HepG2 (cell line): ENCODE measurements at regions not wholly inside any gene's neighbourhood (a gene's known extent, or its start where the extent isn't known, plus 50 kb on each side); places are given as distances from the start of the nearest gene placed in this dataset.

Experiments
- ATAC-seq: fragments of 200-7000 bp; cut with Tn5 transposase; 3 replicates; pipeline ENCODE4 v1.9.1; 2020; ENCODE audit warnings: mild to moderate bottlenecking, moderate library complexity
- BruUV-seq: library from RNA; stranded (reverse); fragments of 400-500 nt; replicated peaks from 2 replicates; lab custom pipeline; 2021; lab: Mats Ljungman, UMichigan
- CTCF ChIA-PET: fragments of 300-600 bp; formaldehyde crosslinking; extraction: SDS; loops from one replicate; lab custom pipeline; 2021; ENCODE audit warnings: low total read pairs, inconsistent platforms, low intra/inter-chr PET ratio; lab: Yijun Ruan, JAX
- POLR2A ChIA-PET: fragments of 350-600 bp; sonication (Branson Sonifier 250); formaldehyde crosslinking; loops from one replicate; lab custom pipeline; 2020; ENCODE audit warnings: antibody characterized with exemption, inconsistent platforms; lab: Yijun Ruan, JAX
- DNase-seq: peaks from one replicate; pipeline ENCODE4 v3.0.0-alpha.2; 2015; ENCODE audit warnings: low spot score
- FAIRE-seq: peaks from 3 replicates; lab custom pipeline; 2011; peaks lifted over from hg19 to GRCh38; lab: Jason Lieb, UNC
- H2AFZ ChIP-seq: one replicate; pipeline ENCODE4 v1.6.1; 2011; ENCODE audit warnings: low read length, inconsistent platforms
- H3K27ac ChIP-seq: fragments of 300-600 bp; 3 replicates; pipeline ENCODE4 v1.8.0; 2011; ENCODE audit warnings: mixed run types, mild to moderate bottlenecking, mixed read lengths, low read length, inconsistent platforms; ENCODE audit not compliant: insufficient read depth; ENCODE audit errors: extremely low read length
- H3K27me3 ChIP-seq, 2 experiments: fragments of 200-600 bp in 1 of 2; 2 replicates in 1 of 2; 3 replicates in 1 of 2; pipeline versions ENCODE4 v1.6.0 to v1.8.0; 2011; ENCODE audit warnings: low read length in 2 of 2, mild to moderate bottlenecking in 2 of 2, moderate library complexity in 2 of 2, inconsistent platforms in 1 of 2; ENCODE audit not compliant: insufficient read depth in 2 of 2, control insufficient read depth in 1 of 2
- H3K36me3 ChIP-seq, 2 experiments: fragments of 200-600 bp in 1 of 2; replicated peaks in 1 of 2; 2 replicates in 1 of 2; 3 replicates in 1 of 2; pipeline versions ENCODE4 v1.5.1 to v1.8.0; 2011; ENCODE audit warnings: low read length in 2 of 2, inconsistent platforms in 1 of 2; ENCODE audit not compliant: insufficient read depth in 2 of 2, control insufficient read depth in 1 of 2
- H3K4me1 ChIP-seq: 2 replicates; pipeline ENCODE4 v1.5.1; 2012; ENCODE audit warnings: low read length, inconsistent platforms; ENCODE audit not compliant: insufficient read depth
- H3K4me2 ChIP-seq: 2 replicates; pipeline ENCODE4 v1.6.0; 2011; ENCODE audit warnings: low read depth, low read length, inconsistent platforms
- H3K4me3 ChIP-seq, 3 experiments: fragments of 200-600 bp in 1 of 3; sonication (generic), shearing (Covaris generic) in 1 of 3; replicated peaks in 1 of 3; 2 replicates each; pipeline ENCODE4 v1.5.1; 2011 to 2016; ENCODE audit warnings: low read length in 3 of 3, inconsistent platforms in 2 of 3, low read depth in 2 of 3, mild to moderate bottlenecking in 2 of 3, control low read depth in 1 of 3, mixed read lengths in 1 of 3; ENCODE audit not compliant: insufficient read depth in 1 of 3
- H3K79me2 ChIP-seq: one replicate; pipeline ENCODE4 v1.6.1; 2011; ENCODE audit warnings: low read length, inconsistent platforms; ENCODE audit not compliant: insufficient read depth
- H3K9ac ChIP-seq: 2 replicates; pipeline ENCODE4 v1.6.0; 2011; ENCODE audit warnings: mild to moderate bottlenecking, low read depth, low read length, inconsistent platforms; ENCODE audit not compliant: insufficient read depth
- H3K9me3 ChIP-seq: 2 replicates; pipeline ENCODE4 v1.5.1; 2012; ENCODE audit warnings: mild to moderate bottlenecking, low read length
- H4K20me1 ChIP-seq: 2 replicates; pipeline ENCODE4 v1.6.0; 2011; ENCODE audit warnings: inconsistent platforms, mild to moderate bottlenecking, low read length, moderate library complexity; ENCODE audit not compliant: insufficient read depth
- DR1 ChIP-seq: sonication (generic); formaldehyde crosslinking; IDR thresholded peaks from 2 replicates; pipeline ENCODE4 v1.8.0; 2021; ENCODE audit warnings: mild to moderate bottlenecking, missing genetic modification reagents, inconsistent platforms
- MBD4 ChIP-seq: IDR thresholded peaks from 2 replicates; pipeline ENCODE4 v1.6.1; 2012; ENCODE audit warnings: low read length, inconsistent platforms, borderline replicate concordance
- POLR2A ChIP-seq, 2 experiments: IDR thresholded peaks; 2 replicates each; pipeline ENCODE4 v1.6.1; 2011; ENCODE audit warnings: low read depth in 2 of 2, low read length in 2 of 2, mild to moderate bottlenecking in 1 of 2, moderate library complexity in 1 of 2; ENCODE audit not compliant: insufficient read depth in 1 of 2
- SATB2 ChIP-seq: sonication (generic); formaldehyde crosslinking; IDR thresholded peaks from 2 replicates; pipeline ENCODE4 v1.5.0; 2020; ENCODE audit warnings: missing genetic modification reagents
- SNAI1 ChIP-seq: sonication (generic); formaldehyde crosslinking; IDR thresholded peaks from 2 replicates; pipeline ENCODE4 v1.5.0; 2020; ENCODE audit warnings: mild to moderate bottlenecking, missing genetic modification reagents, borderline replicate concordance
- TEAD2 ChIP-seq: sonication (generic); formaldehyde crosslinking; IDR thresholded peaks from 2 replicates; pipeline ENCODE4 v1.9.0; 2021; ENCODE audit warnings: missing genetic modification reagents
- ZNF292 ChIP-seq: sonication (generic); formaldehyde crosslinking; IDR thresholded peaks from 2 replicates; pipeline ENCODE4 v1.8.1; 2022; ENCODE audit warnings: mild to moderate bottlenecking, low read depth, missing genetic modification reagents, borderline replicate concordance
- ZNF431 ChIP-seq: sonication (generic); formaldehyde crosslinking; IDR thresholded peaks from 2 replicates; pipeline ENCODE4 v1.9.0; 2022; ENCODE audit warnings: missing genetic modification reagents, low read depth, mild to moderate bottlenecking, borderline replicate concordance
- ZNF883 ChIP-seq: sonication (generic); formaldehyde crosslinking; IDR thresholded peaks from 2 replicates; pipeline ENCODE4 v1.5.1; 2020; ENCODE audit warnings: mild to moderate bottlenecking, missing genetic modification reagents; ENCODE audit errors: not compliant biosample characterization
- WGBS: methylation state at CpG from one replicate; pipeline ENCODE4 v1.1.6; 2017; ENCODE audit warnings: low lambda C conversion rate; 5-methylcytosine and 5-hydroxymethylcytosine counted together
- in situ Hi-C: cut with HindIII; loops from 2 replicates; pipeline ENCODE4 v1.10.0; 2017; ENCODE audit warnings: low pct_unique_long_range_greater_than_20kb; ENCODE audit not compliant: extremely low pct_ligation_motif_present
- intact Hi-C: fragments of 100-400 bp; cut with micrococcal nuclease; formaldehyde crosslinking; loops from one replicate; pipeline ENCODE4 v1.10.0; 2022; ENCODE audit not compliant: unreplicated experiment
- TF ChIP-seq, protein P1 (sequence below): sonication (generic); formaldehyde crosslinking; IDR thresholded peaks from 2 replicates; pipeline ENCODE4 v1.4.0; 2020; ENCODE audit warnings: mild to moderate bottlenecking, missing genetic modification reagents
- TF ChIP-seq, protein P2 (sequence below): sonication (generic); formaldehyde crosslinking; IDR thresholded peaks from 2 replicates; pipeline ENCODE4 v1.9.0; 2021; ENCODE audit warnings: mild to moderate bottlenecking, missing genetic modification reagents

DNA sequence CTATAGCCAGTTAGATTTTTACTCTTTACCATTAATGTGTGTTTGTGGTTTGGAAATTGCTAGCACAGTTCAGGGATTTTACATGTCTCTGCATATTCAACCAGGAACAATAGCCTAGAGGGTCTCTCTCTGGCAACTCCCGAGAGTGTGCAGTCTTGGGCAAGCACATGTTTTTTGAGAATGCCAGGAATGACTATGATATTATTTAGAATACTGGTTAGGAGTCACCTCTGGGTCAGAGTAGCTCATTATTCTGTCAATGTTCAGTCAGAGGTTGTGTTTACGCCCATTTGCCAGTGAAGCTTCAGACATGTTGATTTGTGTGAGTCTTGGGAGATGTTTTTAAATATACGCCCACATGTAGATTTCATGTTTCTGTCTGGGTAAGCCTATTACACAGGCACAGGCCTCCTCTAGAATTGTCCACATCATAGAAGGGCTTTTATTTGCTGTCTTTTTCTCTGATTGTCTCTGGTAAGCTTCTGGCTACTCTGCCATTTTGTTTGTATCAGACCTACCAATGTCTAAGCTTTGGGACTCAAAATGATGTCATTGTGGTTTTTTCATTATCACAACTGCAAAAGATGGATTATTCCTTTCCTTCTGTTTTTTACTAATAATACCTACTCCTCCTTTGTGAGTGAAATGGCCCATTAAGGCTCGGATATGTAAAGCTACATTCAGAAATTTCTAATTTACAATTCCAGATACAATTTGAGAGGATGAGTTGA is 203.1 kb upstream of the PPFIA2 start:
- 16% methylated on average over 4 of the region's 4 CpGs for WGBS
- no peak overlapping the region for H3K4me2 ChIP-seq
- DNase-seq (no peak), FAIRE-seq (no peak), ATAC-seq (no peak)
- no peaks in the 10 kb centered on the region for H3K79me2 ChIP-seq
- ChIA-PET CTCF (no interaction called here), POLR2A (no interaction called here)
- no peaks in the 10 kb centered on the region for H3K4me1 ChIP-seq
- no TSS peak for BruUV-seq
- H3K9ac ChIP-seq, result no peak overlapping the region
- H3K27ac ChIP-seq, result no peak overlapping the region
- H3K36me3 ChIP-seq, result no peaks in the 10 kb centered on the region
- H3K27me3 ChIP-seq, result no peaks in the 10 kb centered on the region
- intact Hi-C loops, result no loop called here
- H2AFZ ChIP-seq, result no peak overlapping the region
- H4K20me1 ChIP-seq, result no peaks in the 10 kb centered on the region
- H3K4me3 ChIP-seq, result no peak overlapping the region
- TF ChIP-seq ZNF431 (CRISPR knock-in tag) (no peak), SATB2 (no peak), POLR2A (IDR thresholded peaks at IDR 0.05; ENCODE audit: insufficient read depth in 1 of 2, low read depth in 2 of 2, low read length in 2 of 2) (no peak)
- TF ChIP-seq, protein P1, sequence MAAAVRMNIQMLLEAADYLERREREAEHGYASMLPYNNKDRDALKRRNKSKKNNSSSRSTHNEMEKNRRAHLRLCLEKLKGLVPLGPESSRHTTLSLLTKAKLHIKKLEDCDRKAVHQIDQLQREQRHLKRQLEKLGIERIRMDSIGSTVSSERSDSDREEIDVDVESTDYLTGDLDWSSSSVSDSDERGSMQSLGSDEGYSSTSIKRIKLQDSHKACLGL, result no peak
- 0 out of 2 replicates have a peak, but pooled peaks cover 5% of the 10 kb centered on the region for H3K9me3 ChIP-seq
- in situ Hi-C loops, result no loop called here

DNA sequence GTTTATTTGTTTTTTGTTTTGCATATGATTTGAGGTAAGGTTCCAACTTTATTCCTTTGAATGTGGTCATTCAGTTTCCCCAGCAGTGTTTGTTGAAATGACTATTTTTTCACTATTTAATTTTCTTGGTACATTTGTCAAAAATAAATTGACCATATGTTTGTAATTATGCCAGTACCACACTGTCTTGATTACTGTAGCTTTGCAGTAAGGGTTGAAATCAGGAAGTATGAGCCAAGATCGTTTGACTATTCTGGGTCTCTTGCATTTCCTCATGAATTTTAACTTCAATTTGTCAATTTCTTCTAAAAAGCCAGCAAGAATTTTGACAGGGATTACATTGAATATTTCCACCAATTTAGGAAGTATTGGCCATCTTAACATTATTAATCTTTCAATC is 199.3 kb upstream of the PPFIA2 start:
- CTCF ChIA-PET, result no interaction called here

More for the DNA sequence above, 199.3 kb upstream of the PPFIA2 start:
- DNase-seq, result no peak
- POLR2A ChIA-PET, result no interaction called here
- WGBS, result 3% methylated on average over 1 of the region's 1 CpG
- no peak for FAIRE-seq
- Histone ChIP-seq H3K4me3 (no peak overlapping the region), H3K9ac (no peak overlapping the region), H3K4me2 (no peak overlapping the region), H2AFZ (no peak overlapping the region), H3K27ac (no peak overlapping the region), H4K20me1 (no peaks in the 10 kb centered on the region), H3K36me3 (no peaks in the 10 kb centered on the region)
- intact Hi-C loops, result no loop called here
- no peak for ATAC-seq
- no TSS peak for BruUV-seq
- TF ChIP-seq DR1 (CRISPR knock-in tag), result no peak
- TF ChIP-seq MBD4, result no peak
- no peak for TF ChIP-seq ZNF292 (CRISPR knock-in tag)
- no peak for TF ChIP-seq SNAI1
- no peak for TF ChIP-seq TEAD2
- TF ChIP-seq, protein P2, sequence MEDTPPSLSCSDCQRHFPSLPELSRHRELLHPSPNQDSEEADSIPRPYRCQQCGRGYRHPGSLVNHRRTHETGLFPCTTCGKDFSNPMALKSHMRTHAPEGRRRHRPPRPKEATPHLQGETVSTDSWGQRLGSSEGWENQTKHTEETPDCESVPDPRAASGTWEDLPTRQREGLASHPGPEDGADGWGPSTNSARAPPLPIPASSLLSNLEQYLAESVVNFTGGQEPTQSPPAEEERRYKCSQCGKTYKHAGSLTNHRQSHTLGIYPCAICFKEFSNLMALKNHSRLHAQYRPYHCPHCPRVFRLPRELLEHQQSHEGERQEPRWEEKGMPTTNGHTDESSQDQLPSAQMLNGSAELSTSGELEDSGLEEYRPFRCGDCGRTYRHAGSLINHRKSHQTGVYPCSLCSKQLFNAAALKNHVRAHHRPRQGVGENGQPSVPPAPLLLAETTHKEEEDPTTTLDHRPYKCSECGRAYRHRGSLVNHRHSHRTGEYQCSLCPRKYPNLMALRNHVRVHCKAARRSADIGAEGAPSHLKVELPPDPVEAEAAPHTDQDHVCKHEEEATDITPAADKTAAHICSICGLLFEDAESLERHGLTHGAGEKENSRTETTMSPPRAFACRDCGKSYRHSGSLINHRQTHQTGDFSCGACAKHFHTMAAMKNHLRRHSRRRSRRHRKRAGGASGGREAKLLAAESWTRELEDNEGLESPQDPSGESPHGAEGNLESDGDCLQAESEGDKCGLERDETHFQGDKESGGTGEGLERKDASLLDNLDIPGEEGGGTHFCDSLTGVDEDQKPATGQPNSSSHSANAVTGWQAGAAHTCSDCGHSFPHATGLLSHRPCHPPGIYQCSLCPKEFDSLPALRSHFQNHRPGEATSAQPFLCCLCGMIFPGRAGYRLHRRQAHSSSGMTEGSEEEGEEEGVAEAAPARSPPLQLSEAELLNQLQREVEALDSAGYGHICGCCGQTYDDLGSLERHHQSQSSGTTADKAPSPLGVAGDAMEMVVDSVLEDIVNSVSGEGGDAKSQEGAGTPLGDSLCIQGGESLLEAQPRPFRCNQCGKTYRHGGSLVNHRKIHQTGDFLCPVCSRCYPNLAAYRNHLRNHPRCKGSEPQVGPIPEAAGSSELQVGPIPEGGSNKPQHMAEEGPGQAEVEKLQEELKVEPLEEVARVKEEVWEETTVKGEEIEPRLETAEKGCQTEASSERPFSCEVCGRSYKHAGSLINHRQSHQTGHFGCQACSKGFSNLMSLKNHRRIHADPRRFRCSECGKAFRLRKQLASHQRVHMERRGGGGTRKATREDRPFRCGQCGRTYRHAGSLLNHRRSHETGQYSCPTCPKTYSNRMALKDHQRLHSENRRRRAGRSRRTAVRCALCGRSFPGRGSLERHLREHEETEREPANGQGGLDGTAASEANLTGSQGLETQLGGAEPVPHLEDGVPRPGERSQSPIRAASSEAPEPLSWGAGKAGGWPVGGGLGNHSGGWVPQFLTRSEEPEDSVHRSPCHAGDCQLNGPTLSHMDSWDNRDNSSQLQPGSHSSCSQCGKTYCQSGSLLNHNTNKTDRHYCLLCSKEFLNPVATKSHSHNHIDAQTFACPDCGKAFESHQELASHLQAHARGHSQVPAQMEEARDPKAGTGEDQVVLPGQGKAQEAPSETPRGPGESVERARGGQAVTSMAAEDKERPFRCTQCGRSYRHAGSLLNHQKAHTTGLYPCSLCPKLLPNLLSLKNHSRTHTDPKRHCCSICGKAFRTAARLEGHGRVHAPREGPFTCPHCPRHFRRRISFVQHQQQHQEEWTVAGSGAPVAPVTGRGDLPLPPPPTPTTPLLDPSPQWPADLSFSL (CRISPR knock-in tag), result no peak
- TF ChIP-seq ZNF883 (CRISPR knock-in tag), result no peak
- TF ChIP-seq, all 625 proteins: peak for 0
- in situ Hi-C loops, result no loop called here
- Histone ChIP-seq H3K9me3 (no peaks in the 10 kb centered on the region), H3K27me3 (no peaks in the 10 kb centered on the region), H3K4me1 (no peaks in the 10 kb centered on the region), H3K79me2 (no peaks in the 10 kb centered on the region)
